Suprapubic skin (tissue), 4 donors: ENCODE measurements at regions not wholly inside any gene's neighbourhood (a gene's known extent, or its start where the extent isn't known, plus 50 kb on each side); places are given as distances from the start of the nearest gene placed in this dataset.

Source experiments
- DNase-seq, 2 donors: peaks; one replicate each; pipeline ENCODE4 v3.0.0-alpha.2; 2019; ENCODE audit warnings: low spot score in 2 of 2
- H3K27ac ChIP-seq: fragments of 200-600 bp; sonication (generic); one replicate; pipeline ENCODE4 v1.5.1; 2019
- H3K27me3 ChIP-seq: fragments of 200-600 bp; sonication (generic); one replicate; pipeline ENCODE4 v1.5.1; 2019
- H3K36me3 ChIP-seq: fragments of 200-600 bp; sonication (generic); one replicate; pipeline ENCODE4 v1.5.1; 2019
- H3K4me1 ChIP-seq: fragments of 200-600 bp; sonication (generic); one replicate; pipeline ENCODE4 v1.5.1; 2019
- H3K4me3 ChIP-seq: fragments of 200-600 bp; sonication (generic); one replicate; pipeline ENCODE4 v1.5.1; 2019; ENCODE audit warnings: mild to moderate bottlenecking
- H3K9me3 ChIP-seq: fragments of 200-600 bp; sonication (generic); one replicate; pipeline ENCODE4 v1.5.1; 2019
- CTCF ChIP-seq, 2 donors: fragments of 200-600 bp in 1 of 2; fragments of 450-650 bp in 1 of 2; sonication (generic) in 1 of 2; IDR thresholded peaks; one replicate each; pipeline ENCODE4 v1.5.1; 2016 to 2019; ENCODE audit warnings: antibody characterized with exemption in 2 of 2, mild to moderate bottlenecking in 1 of 2, moderate library complexity in 1 of 2
- EP300 ChIP-seq: sonication (generic); formaldehyde crosslinking; IDR thresholded peaks from one replicate; pipeline ENCODE4 v1.6.1; 2017; ENCODE audit warnings: antibody characterized with exemption
- POLR2A ChIP-seq, 2 donors: fragments of 450-650 bp; IDR thresholded peaks; one replicate each; pipeline ENCODE4 v1.6.1; 2017; ENCODE audit warnings: antibody characterized with exemption in 2 of 2, mild to moderate bottlenecking in 2 of 2, moderate library complexity in 2 of 2
- POLR2AphosphoS5 ChIP-seq, 3 donors: sonication (generic); formaldehyde crosslinking; IDR thresholded peaks; one replicate each; pipeline ENCODE4 v1.6.1; 2017; ENCODE audit warnings: antibody characterized with exemption in 3 of 3
- WGBS: methylation state at CpG from one replicate; pipeline ENCODE4 v1.1.5; 2018; 5-methylcytosine and 5-hydroxymethylcytosine counted together

DNA sequence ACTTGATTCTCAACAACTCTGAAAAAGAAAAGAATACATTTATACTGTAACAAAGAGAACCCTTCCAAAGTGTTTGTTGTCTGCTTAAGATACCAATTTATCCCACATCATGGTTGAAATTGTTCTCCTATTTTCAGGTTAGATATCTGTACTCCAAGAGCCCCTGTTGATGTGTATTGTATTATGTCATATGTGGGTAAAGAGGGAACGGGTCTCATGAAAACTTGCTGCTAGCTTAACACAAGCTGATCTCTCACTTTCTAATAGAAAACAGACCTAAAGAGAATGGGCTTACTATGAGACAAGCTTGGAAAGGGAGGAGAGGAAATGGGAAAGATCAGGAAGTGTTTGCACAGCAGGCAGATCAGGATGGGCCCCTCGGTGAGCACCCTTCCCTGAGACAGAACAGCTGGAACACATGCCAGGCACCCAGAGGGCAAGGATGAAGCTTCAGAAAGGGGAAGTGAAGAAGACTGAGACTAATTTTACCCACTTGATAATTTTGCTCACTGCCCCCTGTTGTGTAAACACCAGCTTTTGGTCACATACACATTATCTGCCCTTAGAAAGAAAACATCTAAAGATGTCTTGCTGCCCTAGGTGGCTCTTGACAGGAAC, 747.9 kb upstream of the CCDC54 start:
- no peak overlapping the region for H3K4me3 ChIP-seq
- no peak for DNase-seq
- no peaks in the 10 kb centered on the region for H3K9me3 ChIP-seq
- TF ChIP-seq POLR2A (IDR thresholded peaks at IDR 0.05) (no peak), EP300 (no peak), POLR2AphosphoS5 (IDR thresholded peaks at IDR 0.05) (no peak), CTCF (IDR thresholded peaks at IDR 0.05) (no peak)
- H3K4me1 ChIP-seq, result no peaks in the 10 kb centered on the region
- H3K27ac ChIP-seq, result no peak overlapping the region
- no peaks in the 10 kb centered on the region for H3K36me3 ChIP-seq
- no peaks in the 10 kb centered on the region for H3K27me3 ChIP-seq
- WGBS, result 36% methylated on average over 2 of the region's 2 CpGs

DNA sequence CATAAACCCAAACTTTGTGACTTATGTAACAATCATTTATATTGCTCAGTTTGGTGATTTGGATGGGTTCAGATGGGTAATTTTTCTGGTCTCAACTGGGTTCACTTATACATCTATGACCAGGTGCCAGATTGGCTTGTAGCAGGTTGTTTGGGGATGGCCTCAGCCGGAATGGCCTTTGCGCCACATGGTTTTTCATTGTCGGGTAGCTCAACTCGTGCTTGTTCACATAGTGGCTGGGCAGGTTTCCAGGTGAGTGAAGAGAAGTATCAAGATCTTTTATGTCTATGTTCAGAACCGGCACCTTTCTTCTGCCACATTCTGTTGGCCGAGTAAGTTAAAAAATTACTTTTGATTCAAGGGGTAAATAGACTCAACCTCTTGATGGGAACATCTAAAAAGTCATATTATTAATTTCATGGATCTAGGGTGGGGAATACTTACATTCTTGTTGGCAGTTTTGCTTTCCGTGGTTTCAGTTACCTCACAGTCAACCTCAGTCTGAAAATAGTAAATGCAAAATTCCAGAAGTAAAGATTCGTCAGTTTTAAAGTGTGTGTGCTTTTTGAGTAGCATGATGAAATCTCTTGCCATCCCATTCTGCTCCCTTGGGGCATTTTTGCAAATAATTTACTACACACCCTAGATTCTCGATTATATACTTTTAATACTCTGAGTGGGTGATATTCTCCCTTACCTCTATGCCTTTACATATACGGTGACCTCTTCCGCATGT, 745.7 kb upstream of the CCDC54 start:
- 69% methylated on average over 11 of the region's 11 CpGs for WGBS
- TF ChIP-seq EP300 (no peak), CTCF (IDR thresholded peaks at IDR 0.05) (no peak), POLR2AphosphoS5 (IDR thresholded peaks at IDR 0.05) (no peak), POLR2A (IDR thresholded peaks at IDR 0.05) (no peak)
- no peak for DNase-seq

GRCh38 chr3:106635271-106635670, 742.0 kb upstream of the CCDC54 start:
- Histone ChIP-seq H3K36me3 (no peaks in the 10 kb centered on the region), H3K4me1 (no peaks in the 10 kb centered on the region), H3K27me3 (no peaks in the 10 kb centered on the region), H3K4me3 (no peak overlapping the region), H3K9me3 (no peaks in the 10 kb centered on the region), H3K27ac (no peak overlapping the region)
- TF ChIP-seq CTCF (IDR thresholded peaks at IDR 0.05), result no peak
- TF ChIP-seq POLR2AphosphoS5 (IDR thresholded peaks at IDR 0.05), result no peak
- TF ChIP-seq POLR2A (IDR thresholded peaks at IDR 0.05), result no peak
- no peak for TF ChIP-seq EP300
- 52% methylated on average over 3 of the region's 3 CpGs for WGBS
- DNase-seq, result no peak

More for the DNA sequence above, 745.7 kb upstream of the CCDC54 start:
- H3K9me3 ChIP-seq, result no peaks in the 10 kb centered on the region
- H3K4me3 ChIP-seq, result no peak overlapping the region
- no peaks in the 10 kb centered on the region for H3K4me1 ChIP-seq
- no peaks in the 10 kb centered on the region for H3K36me3 ChIP-seq
- no peak overlapping the region for H3K27ac ChIP-seq
- no peaks in the 10 kb centered on the region for H3K27me3 ChIP-seq

GRCh38 chr3:106635826-106636225, 741.4 kb upstream of the CCDC54 start:
- H3K27ac ChIP-seq, result no peak overlapping the region
- no peaks in the 10 kb centered on the region for H3K4me1 ChIP-seq
- no peaks in the 10 kb centered on the region for H3K36me3 ChIP-seq
- H3K4me3 ChIP-seq, result no peak overlapping the region
- TF ChIP-seq EP300, result no peak
- no peak for TF ChIP-seq POLR2A (IDR thresholded peaks at IDR 0.05)
- no peak for TF ChIP-seq CTCF (IDR thresholded peaks at IDR 0.05)
- TF ChIP-seq POLR2AphosphoS5 (IDR thresholded peaks at IDR 0.05), result no peak
- no peaks in the 10 kb centered on the region for H3K9me3 ChIP-seq
- no peak for DNase-seq
- WGBS, result 62% methylated on average over 3 of the region's 3 CpGs
- no peaks in the 10 kb centered on the region for H3K27me3 ChIP-seq

- no peaks in the 10 kb centered on the region for H3K36me3 ChIP-seq
- H3K4me3 ChIP-seq, result no peak overlapping the region
- DNase-seq, result no peak
- H3K27ac ChIP-seq, result no peak overlapping the region
- TF ChIP-seq CTCF (IDR thresholded peaks at IDR 0.05), result no peak
- TF ChIP-seq POLR2AphosphoS5 (IDR thresholded peaks at IDR 0.05), result no peak
- no peak for TF ChIP-seq EP300
- TF ChIP-seq POLR2A (IDR thresholded peaks at IDR 0.05), result no peak
- H3K4me1 ChIP-seq, result no peaks in the 10 kb centered on the region
- 88% methylated on average over 1 of the region's 1 CpG for WGBS
- H3K27me3 ChIP-seq, result no peaks in the 10 kb centered on the region
- H3K9me3 ChIP-seq, result no peaks in the 10 kb centered on the region
These were observed 736.9 kb upstream of the CCDC54 start for GRCh38 chr3:106640353-106640752.
